DND-41 (cell line): ENCODE measurements at regions not wholly inside any gene's neighbourhood (a gene's known extent, or its start where the extent isn't known, plus 50 kb on each side); places are given as distances from the start of the nearest gene placed in this dataset.

ENCODE experiments used
- CTCF ChIP-seq: IDR thresholded peaks from 2 replicates; pipeline ENCODE4 v1.5.1; 2012; ENCODE audit warnings: borderline replicate concordance, low read length, moderate library complexity, mild to moderate bottlenecking; ENCODE audit not compliant: poor library complexity, severe bottlenecking; ENCODE audit errors: extremely low read depth
- EZH2 ChIP-seq: IDR thresholded peaks from 3 replicates; pipeline ENCODE4 v1.6.1; 2012; ENCODE audit warnings: borderline replicate concordance, low read depth, mild to moderate bottlenecking, moderate library complexity, low read length, inconsistent platforms; ENCODE audit not compliant: severe bottlenecking

- TF ChIP-seq EZH2 (no peak), CTCF (no peak)
Observed at GRCh38 chr16:6110346-6110745, 1012.8 kb upstream of the EEF2KMT start.
